H1 (cell line): ENCODE measurements at regions not wholly inside any gene's neighbourhood (a gene's known extent, or its start where the extent isn't known, plus 50 kb on each side); places are given as distances from the start of the nearest gene placed in this dataset.

ENCODE experiments used
- CTCF ChIA-PET: fragments of 300-600 bp; sonication (Branson Sonifier 250); formaldehyde crosslinking; loops from one replicate; lab custom pipeline; 2021; ENCODE audit not compliant: partially characterized antibody; lab: Charles Lee
- POLR2A ChIA-PET: fragments of 300-600 bp; sonication (Branson Sonifier 250); formaldehyde crosslinking; loops from one replicate; lab custom pipeline; 2021; ENCODE audit warnings: inconsistent platforms; ENCODE audit not compliant: partially characterized antibody; lab: Charles Lee
- DNase-seq, 2 experiments: peaks; one replicate each; pipeline versions ENCODE4 v3.0.0 to v3.0.0-alpha.2; 2010 to 2022; ENCODE audit warnings: low spot score in 2 of 2, low read depth in 1 of 2, mixed read lengths in 1 of 2
- FAIRE-seq: peaks from 2 replicates; lab custom pipeline; 2011; peaks lifted over from hg19 to GRCh38; lab: Jason Lieb, UNC
- H2AFZ ChIP-seq: 2 replicates; pipeline ENCODE4 v1.8.1; 2012; ENCODE audit warnings: low read length, inconsistent platforms
- H2AK5ac ChIP-seq: 2 replicates; pipeline ENCODE4 v1.6.1; 2013; ENCODE audit warnings: low read depth, low read length
- H2BK120ac ChIP-seq: replicated peaks from 2 replicates; pipeline ENCODE3; 2013; ENCODE audit warnings: low read depth, low read length, inconsistent platforms
- H2BK12ac ChIP-seq: 2 replicates; pipeline ENCODE4 v1.6.1; 2013; ENCODE audit warnings: low read depth, low read length
- H2BK15ac ChIP-seq: 2 replicates; pipeline ENCODE4 v1.6.1; 2013; ENCODE audit warnings: low read length
- H2BK20ac ChIP-seq: 2 replicates; pipeline ENCODE4 v1.6.1; 2013; ENCODE audit warnings: low read length
- H2BK5ac ChIP-seq: 2 replicates; pipeline ENCODE4 v1.6.1; 2013; ENCODE audit warnings: low read depth, low read length
- H3K14ac ChIP-seq: 2 replicates; pipeline ENCODE4 v1.6.1; 2013; ENCODE audit warnings: inconsistent platforms; ENCODE audit not compliant: insufficient read length
- H3K18ac ChIP-seq: 2 replicates; pipeline ENCODE4 v1.6.1; 2013; ENCODE audit warnings: low read length; ENCODE audit errors: extremely low read depth
- H3K23ac ChIP-seq: 2 replicates; pipeline ENCODE4 v1.6.1; 2013; ENCODE audit warnings: inconsistent platforms; ENCODE audit not compliant: insufficient read length
- H3K23me2 ChIP-seq: 2 replicates; pipeline ENCODE4 v1.6.1; 2013; ENCODE audit warnings: low read depth, low read length
- H3K27ac ChIP-seq: 2 replicates; pipeline ENCODE4 v1.6.1; 2011; ENCODE audit warnings: low read depth, low read length, inconsistent platforms
- H3K27me3 ChIP-seq, 4 experiments: replicated peaks in 1 of 4; 1 replicate in 1 of 4; 2 replicates in 3 of 4; pipeline versions ENCODE4 v1.6.1 to v1.8.1; 2011 to 2013; ENCODE audit warnings: low read length in 3 of 4, mild to moderate bottlenecking in 3 of 4, inconsistent platforms in 2 of 4, mixed read lengths in 2 of 4, moderate library complexity in 1 of 4; ENCODE audit not compliant: control insufficient read depth in 3 of 4, insufficient read depth in 3 of 4; ENCODE audit errors: extremely low read depth in 1 of 4
- H3K36me3 ChIP-seq, 4 experiments: 2 replicates each; pipeline versions ENCODE4 v1.6.1 to v1.8.1; 2011 to 2013; ENCODE audit warnings: mild to moderate bottlenecking in 4 of 4, low read length in 3 of 4, moderate library complexity in 2 of 4, control low read depth in 1 of 4, inconsistent platforms in 1 of 4; ENCODE audit not compliant: insufficient read depth in 4 of 4, control insufficient read depth in 2 of 4
- H3K4ac ChIP-seq: replicated peaks from 2 replicates; pipeline ENCODE3; 2013; ENCODE audit warnings: low read length, low read depth, mixed read lengths, inconsistent platforms; ENCODE audit not compliant: insufficient read length
- H3K4me1 ChIP-seq, 4 experiments: replicated peaks in 1 of 4; 1 replicate in 1 of 4; 2 replicates in 3 of 4; pipeline versions ENCODE4 v1.6.1 to v1.8.1; 2011 to 2013; ENCODE audit warnings: low read length in 3 of 4, inconsistent platforms in 2 of 4, mixed read lengths in 1 of 4; ENCODE audit not compliant: insufficient read depth in 4 of 4, control insufficient read depth in 3 of 4
- H3K4me2 ChIP-seq, 2 experiments: 2 replicates each; pipeline versions ENCODE4 v1.6.1 to v1.8.1; 2011 to 2013; ENCODE audit warnings: low read depth in 2 of 2, low read length in 2 of 2, control low read depth in 1 of 2, inconsistent platforms in 1 of 2, mild to moderate bottlenecking in 1 of 2; ENCODE audit not compliant: insufficient read depth in 1 of 2
- H3K4me3 ChIP-seq, 4 experiments: fragments of 200-600, 300-600 bp in 1 of 4; sonication (generic), shearing (Covaris generic), sonication (Bioruptor Twin) in 1 of 4; 2 replicates each; pipeline versions ENCODE4 v1.5.1 to v1.8.1; 2011 to 2016; ENCODE audit warnings: low read length in 4 of 4, low read depth in 3 of 4, control low read depth in 2 of 4, inconsistent platforms in 2 of 4, mild to moderate bottlenecking in 2 of 4, mixed read lengths in 1 of 4, moderate library complexity in 1 of 4; ENCODE audit not compliant: insufficient read depth in 2 of 4; ENCODE audit errors: extremely low read depth in 1 of 4
- H3K56ac ChIP-seq: replicated peaks from 2 replicates; pipeline ENCODE3; 2013; ENCODE audit warnings: low read depth, mild to moderate bottlenecking, mixed read lengths, low read length, inconsistent platforms; ENCODE audit not compliant: insufficient read length
- H3K79me1 ChIP-seq: 2 replicates; pipeline ENCODE4 v1.6.1; 2013; ENCODE audit warnings: low read depth, low read length, control low read depth
- H3K79me2 ChIP-seq, 2 experiments: 2 replicates each; pipeline versions ENCODE4 v1.6.1 to v1.8.1; 2012 to 2013; ENCODE audit warnings: low read length in 2 of 2, mild to moderate bottlenecking in 2 of 2, inconsistent platforms in 1 of 2; ENCODE audit not compliant: insufficient read depth in 2 of 2, control insufficient read depth in 1 of 2
- H3K9ac ChIP-seq, 4 experiments: replicated peaks in 1 of 4; 1 replicate in 1 of 4; 2 replicates in 3 of 4; pipeline versions ENCODE4 v1.6.1 to v1.8.1; 2011 to 2013; ENCODE audit warnings: low read depth in 3 of 4, low read length in 3 of 4, control low read depth in 2 of 4, mild to moderate bottlenecking in 2 of 4, moderate library complexity in 2 of 4, inconsistent platforms in 1 of 4; ENCODE audit errors: extremely low read depth in 1 of 4
- H3K9me3 ChIP-seq, 2 experiments: 2 replicates each; pipeline versions ENCODE4 v1.6.1 to v1.8.1; 2012 to 2013; ENCODE audit warnings: mild to moderate bottlenecking in 2 of 2, moderate library complexity in 2 of 2, control low read depth in 1 of 2, inconsistent platforms in 1 of 2, low read depth in 1 of 2, low read length in 1 of 2, mixed read lengths in 1 of 2; ENCODE audit not compliant: insufficient read depth in 2 of 2
- H4K20me1 ChIP-seq, 2 experiments: replicated peaks in 1 of 2; 2 replicates each; pipeline versions ENCODE3 to v1.8.1; 2011 to 2013; ENCODE audit warnings: inconsistent platforms in 2 of 2, low read length in 2 of 2, mild to moderate bottlenecking in 1 of 2; ENCODE audit not compliant: insufficient read depth in 2 of 2, control insufficient read depth in 1 of 2
- H4K5ac ChIP-seq: 2 replicates; pipeline ENCODE4 v1.6.1; 2013; ENCODE audit warnings: low read length, low read depth, mixed read lengths, inconsistent platforms; ENCODE audit not compliant: insufficient read length
- H4K8ac ChIP-seq: 2 replicates; pipeline ENCODE4 v1.8.0; 2013; ENCODE audit warnings: mild to moderate bottlenecking, moderate library complexity, low read length, inconsistent platforms; ENCODE audit not compliant: insufficient read depth; ENCODE audit errors: extremely low read depth
- H4K91ac ChIP-seq: replicated peaks from 2 replicates; pipeline ENCODE3; 2013; ENCODE audit warnings: low read length, mixed read lengths, inconsistent platforms; ENCODE audit not compliant: insufficient read length
- EP300 ChIP-seq, 2 experiments: IDR thresholded peaks; 1 replicate in 1 of 2; 2 replicates in 1 of 2; pipeline ENCODE4 v1.6.1; 2011 to 2012; ENCODE audit warnings: low read depth in 2 of 2, low read length in 2 of 2, mild to moderate bottlenecking in 2 of 2, borderline replicate concordance in 1 of 2, inconsistent platforms in 1 of 2, moderate library complexity in 1 of 2
- GABPA ChIP-seq: IDR thresholded peaks from 2 replicates; pipeline ENCODE4 v1.6.1; 2011; ENCODE audit warnings: mild to moderate bottlenecking, low read length, moderate library complexity, borderline replicate concordance; ENCODE audit not compliant: insufficient read depth
- GTF2F1 ChIP-seq: IDR thresholded peaks from 2 replicates; pipeline ENCODE4 v1.6.1; 2012; ENCODE audit warnings: low read depth, low read length, improper control_type of control experiment, borderline replicate concordance
- MAFK ChIP-seq: IDR thresholded peaks from 2 replicates; pipeline ENCODE4 v1.6.1; 2012; ENCODE audit warnings: low read depth, mild to moderate bottlenecking, improper control_type of control experiment, low read length
- NANOG ChIP-seq: IDR thresholded peaks from 2 replicates; pipeline ENCODE4 v1.6.1; 2011; ENCODE audit warnings: low read length, low read depth, mild to moderate bottlenecking, inconsistent platforms; ENCODE audit not compliant: insufficient read depth, poor library complexity, severe bottlenecking
- RBBP5 ChIP-seq: IDR thresholded peaks from 2 replicates; pipeline ENCODE4 v1.7.1; 2012; ENCODE audit warnings: low read depth, mild to moderate bottlenecking, inconsistent platforms, low read length, moderate library complexity, borderline replicate concordance
- SAP30 ChIP-seq: fragments of 300-600 bp; sonication (generic); IDR thresholded peaks from 2 replicates; pipeline ENCODE4 v1.7.1; 2012; ENCODE audit warnings: low read length, moderate library complexity, mild to moderate bottlenecking, inconsistent platforms; ENCODE audit not compliant: insufficient read depth, insufficient replicate concordance
- SIN3A ChIP-seq, 2 experiments: IDR thresholded peaks in 1 of 2; conservative IDR thresholded peaks in 1 of 2; 2 replicates each; pipeline ENCODE4 v1.6.1; 2011 to 2012; ENCODE audit warnings: low read length in 2 of 2, improper control_type of control experiment in 1 of 2, low read depth in 1 of 2, mild to moderate bottlenecking in 1 of 2
- SP4 ChIP-seq: IDR thresholded peaks from 2 replicates; pipeline ENCODE4 v1.6.1; 2012; ENCODE audit warnings: low read length, inconsistent platforms
- SRF ChIP-seq: IDR thresholded peaks from 2 replicates; pipeline ENCODE4 v1.6.1; 2011; ENCODE audit warnings: mild to moderate bottlenecking, low read depth, low read length, moderate library complexity
- TCF12 ChIP-seq: IDR thresholded peaks from 2 replicates; pipeline ENCODE4 v1.6.1; 2011; ENCODE audit warnings: low read depth, mild to moderate bottlenecking, low read length
- WGBS, 2 experiments: shearing (Covaris generic) in 1 of 2; methylation state at CpG; one replicate each; pipeline versions ENCODE4 v1.1.6 to v1.1.7; 2013 to 2015; ENCODE audit warnings: low lambda C conversion rate in 2 of 2, mixed read lengths in 2 of 2, inconsistent platforms in 1 of 2, low coverage in 1 of 2, missing lambda C conversion rate in 1 of 2; ENCODE audit not compliant: insufficient replicate concordance in 2 of 2, insufficient coverage in 1 of 2, insufficient read length in 1 of 2; ENCODE audit errors: extremely low coverage in 1 of 2, missing lambda C conversion rate in 1 of 2; 5-methylcytosine and 5-hydroxymethylcytosine counted together

DNA sequence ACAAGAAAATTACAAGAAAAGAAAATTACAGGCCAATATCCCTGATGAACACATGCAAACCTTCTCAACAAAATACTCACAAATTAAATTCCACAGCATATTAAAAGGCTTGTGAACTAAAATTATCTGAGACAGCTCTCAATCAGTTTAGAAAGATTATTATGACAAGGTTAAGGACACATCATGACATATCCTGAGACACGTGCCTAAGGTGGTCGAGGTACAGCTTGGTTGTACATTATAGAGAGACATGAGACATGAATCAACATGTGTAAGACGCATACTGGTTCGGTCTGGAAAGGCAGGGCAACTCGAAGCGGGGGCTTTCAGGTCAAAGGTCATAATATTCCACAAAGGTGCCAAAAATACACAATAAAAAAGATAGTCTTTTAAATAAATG lies 598.3 kb upstream of the REG3G start:
- H2BK5ac ChIP-seq = no peak overlapping the region
- no peaks in the 10 kb centered on the region for H3K23me2 ChIP-seq
- H3K36me3 ChIP-seq = no peaks in the 10 kb centered on the region
- H4K5ac ChIP-seq = no peak overlapping the region
- H3K18ac ChIP-seq = no peak overlapping the region
- no peak overlapping the region for H3K27ac ChIP-seq
- H3K56ac ChIP-seq = no peak overlapping the region
- no peak overlapping the region for H2AK5ac ChIP-seq
- no peak overlapping the region for H2BK20ac ChIP-seq
- H3K79me2 ChIP-seq = no peaks in the 10 kb centered on the region
- H3K27me3 ChIP-seq = no peaks in the 10 kb centered on the region
- H3K4ac ChIP-seq = no peak overlapping the region
- FAIRE-seq = no peak
- ChIA-PET POLR2A (no interaction called here), CTCF (no interaction called here)
- no peak overlapping the region for H4K8ac ChIP-seq
- DNase-seq = no peak
- no peaks in the 10 kb centered on the region for H3K4me1 ChIP-seq
- no peaks in the 10 kb centered on the region for H3K9me3 ChIP-seq
- no peak overlapping the region for H4K91ac ChIP-seq
- H4K20me1 ChIP-seq = no peaks in the 10 kb centered on the region
- no peak overlapping the region for H3K4me3 ChIP-seq
- TF ChIP-seq SIN3A (conservative IDR thresholded peaks at IDR 0.05 in 1 of 2, IDR thresholded peaks at IDR 0.05 in 1 of 2; ENCODE audit: low read depth in 1 of 2, low read length in 2 of 2) (no peak), NANOG (no peak), MAFK (no peak), EP300 (IDR thresholded peaks at IDR 0.05; ENCODE audit: borderline replicate concordance in 1 of 2, low read depth in 2 of 2, low read length in 2 of 2) (no peak), SRF (no peak), SP4 (no peak), SAP30 (no peak), GTF2F1 (no peak), GABPA (no peak), RBBP5 (no peak), TCF12 (no peak)
- no peak overlapping the region for H2BK12ac ChIP-seq
- H2BK15ac ChIP-seq = no peak overlapping the region
- 96% methylated on average over 6 of the region's 6 CpGs; no CpG with 5 or more reads in 1 of the 2 experiments for WGBS, 2 experiments
- H3K4me2 ChIP-seq = no peak overlapping the region
- no peak overlapping the region for H3K9ac ChIP-seq
- no peak overlapping the region for H3K14ac ChIP-seq
- H3K79me1 ChIP-seq = no peaks in the 10 kb centered on the region
- no peak overlapping the region for H3K23ac ChIP-seq
- H2BK120ac ChIP-seq = no peak overlapping the region
- no peak overlapping the region for H2AFZ ChIP-seq
